ENCODE measurements at regions not wholly inside any gene's neighbourhood (a gene's known extent, or its start where the extent isn't known, plus 50 kb on each side); places are given as distances from the start of the nearest gene placed in this dataset.

DNA sequence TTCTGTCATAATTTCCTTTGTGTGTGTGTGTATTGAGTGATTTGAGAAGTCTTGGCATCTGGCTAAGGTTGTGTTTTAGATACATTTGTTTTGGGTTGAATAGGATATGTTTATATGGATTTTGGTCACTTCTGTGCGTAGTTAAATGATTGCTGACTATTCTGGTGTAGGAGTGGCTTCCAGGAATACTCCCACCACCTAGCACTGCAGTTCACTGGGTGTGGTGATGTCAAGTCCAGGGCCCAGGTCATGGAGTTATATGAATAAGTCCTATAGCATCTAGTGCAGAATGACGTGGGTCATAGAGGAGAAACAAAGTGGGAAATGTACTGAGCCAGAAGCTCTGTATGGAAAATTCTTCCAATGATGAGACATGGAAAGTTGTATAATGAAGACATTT lies 465.4 kb upstream of the CCL2 start:
- DNase-seq = no peak

DNA sequence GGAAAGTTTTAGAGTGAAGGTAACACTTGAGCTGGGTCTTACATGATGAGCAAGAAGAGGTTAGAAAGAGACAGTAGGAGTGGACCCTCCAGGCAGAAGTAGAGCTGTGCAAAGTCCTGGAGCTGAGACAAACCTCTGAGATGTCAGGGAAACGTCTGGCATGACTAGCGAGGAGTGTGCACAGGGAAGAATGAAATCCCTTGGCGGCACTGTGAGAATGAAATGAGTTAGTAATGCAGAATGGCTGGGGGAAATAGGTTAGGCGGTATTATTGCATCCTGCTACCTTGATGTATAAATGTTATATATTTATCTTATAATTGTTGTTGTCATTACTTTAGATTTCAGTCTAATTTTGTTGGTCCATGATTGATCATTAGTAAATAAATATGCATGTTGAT lies 457.9 kb upstream of the CCL2 start:
- DNase-seq = no peak

DNA sequence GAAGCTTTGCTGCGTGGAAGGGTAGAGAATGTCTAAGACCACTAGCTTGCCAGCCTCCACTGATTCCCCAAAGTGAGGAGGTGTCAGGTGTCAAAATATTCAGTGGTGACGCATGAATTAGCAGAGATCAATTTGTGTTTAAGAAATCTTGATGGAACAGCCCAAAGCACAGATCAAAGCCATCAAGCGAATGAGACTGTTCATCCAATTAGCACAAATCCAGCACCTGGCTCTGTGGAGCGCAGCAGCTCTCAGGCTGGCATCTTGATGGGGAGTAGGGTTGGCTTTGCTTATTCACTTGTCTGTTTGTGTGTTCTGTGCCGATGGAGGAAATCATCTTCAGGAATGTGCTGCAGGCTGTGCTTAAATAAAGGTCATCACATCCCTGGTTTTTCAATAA lies 456.8 kb upstream of the CCL2 start:
- DNase-seq = no peak

DNA sequence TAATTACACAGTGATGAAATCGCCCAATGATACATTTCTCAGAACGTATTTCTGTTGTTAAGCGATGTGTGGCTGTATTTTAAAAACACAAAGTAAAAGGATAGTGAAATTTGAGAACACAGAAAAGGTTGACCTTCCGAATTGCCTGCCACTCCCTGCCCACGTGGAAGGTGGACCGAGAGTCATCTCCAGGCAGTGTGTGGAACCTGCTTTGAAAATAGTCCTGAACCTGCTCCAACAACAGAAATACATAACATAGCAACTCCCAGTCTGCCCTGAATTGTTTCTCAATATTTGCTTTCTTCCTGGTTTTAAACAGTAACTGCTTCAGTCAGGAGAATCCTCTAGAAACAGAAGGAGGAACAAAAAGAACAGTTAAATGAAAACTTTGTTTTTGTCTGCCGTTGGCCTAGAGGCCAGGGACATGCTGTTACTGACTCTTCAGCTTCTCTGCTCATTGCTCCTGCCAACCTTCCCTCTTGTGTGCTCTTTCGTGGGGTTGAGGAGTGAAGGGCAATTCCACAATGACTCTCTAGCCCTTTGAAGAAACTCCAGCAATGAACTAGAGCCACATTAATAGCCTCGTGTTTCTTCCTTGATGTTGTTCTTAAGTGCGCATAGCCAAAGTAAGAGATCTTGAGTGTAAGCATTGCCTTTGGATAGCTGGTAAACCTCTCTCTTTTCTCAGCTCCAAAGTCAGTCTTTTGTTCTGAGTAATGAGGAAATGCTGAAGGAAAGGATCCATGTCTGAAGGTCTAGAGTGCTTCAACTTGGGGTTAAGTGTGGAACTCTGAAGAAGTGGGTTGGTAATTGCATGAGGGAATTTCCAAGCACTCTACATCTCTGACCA lies 452.5 kb upstream of the CCL2 start:
- no peak for DNase-seq

DNA sequence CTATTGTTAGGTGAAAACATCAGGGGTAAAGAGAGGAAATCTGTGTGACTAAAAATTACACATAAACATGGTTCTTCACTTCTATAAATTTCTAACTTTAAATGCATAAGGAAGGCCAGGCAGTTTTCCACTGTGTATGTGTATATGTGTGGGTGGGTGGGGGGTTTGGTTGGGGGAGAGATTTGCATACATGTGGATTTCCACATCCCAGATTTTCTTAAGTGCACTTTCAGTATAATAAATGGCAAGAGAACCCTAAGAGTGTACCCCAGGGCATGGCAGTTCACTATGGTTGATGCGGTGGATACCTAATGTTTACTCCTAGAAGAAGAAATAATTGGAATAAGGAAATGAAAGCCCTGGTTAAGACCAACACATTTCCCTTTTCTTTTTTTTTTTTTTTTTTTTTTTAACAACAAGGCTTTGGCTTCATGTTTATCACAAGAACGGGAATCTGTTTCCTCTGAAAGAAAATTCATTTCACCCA lies 451.8 kb upstream of the CCL2 start:
- no peak for DNase-seq

DNA sequence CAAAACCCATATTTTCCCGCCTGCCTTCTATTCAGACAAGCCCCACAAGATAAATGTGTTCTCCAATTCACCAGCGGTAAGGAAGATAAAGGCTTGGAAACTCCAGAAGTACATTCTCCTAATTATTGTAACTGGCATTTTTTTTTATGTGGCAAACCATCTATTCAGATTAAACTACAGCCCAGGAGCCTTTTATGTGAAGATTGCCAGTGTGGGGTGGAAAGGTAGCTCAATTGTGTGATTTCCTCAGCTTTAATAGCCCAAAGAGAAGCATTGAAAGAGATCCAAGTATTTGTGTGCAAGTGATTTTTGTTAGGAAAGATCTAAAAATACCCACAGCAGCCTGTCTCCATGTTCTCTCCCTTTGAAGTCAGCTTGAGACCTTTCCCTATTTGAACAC lies 451.4 kb upstream of the CCL2 start:
- no peak for DNase-seq

DNA sequence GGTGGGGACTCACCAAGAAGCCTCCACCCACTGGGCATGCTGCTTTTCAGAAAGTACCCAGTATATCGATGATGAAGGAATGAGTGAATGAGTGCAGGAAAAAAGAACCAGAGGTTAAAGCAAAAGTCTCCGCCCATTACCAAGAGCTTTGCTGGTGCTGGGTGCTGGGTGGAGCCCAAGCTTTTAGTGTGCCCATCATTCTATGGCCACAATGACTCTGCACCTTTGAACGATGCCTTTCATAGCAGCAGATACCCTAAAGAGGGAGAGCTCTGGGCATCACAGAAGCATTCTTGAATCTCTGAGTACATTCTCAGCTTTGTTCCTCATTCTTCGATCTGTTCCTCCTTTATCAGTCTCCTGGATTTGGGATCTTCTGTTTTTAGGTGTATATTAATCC lies 450.7 kb upstream of the CCL2 start:
- no peak for DNase-seq

DNA sequence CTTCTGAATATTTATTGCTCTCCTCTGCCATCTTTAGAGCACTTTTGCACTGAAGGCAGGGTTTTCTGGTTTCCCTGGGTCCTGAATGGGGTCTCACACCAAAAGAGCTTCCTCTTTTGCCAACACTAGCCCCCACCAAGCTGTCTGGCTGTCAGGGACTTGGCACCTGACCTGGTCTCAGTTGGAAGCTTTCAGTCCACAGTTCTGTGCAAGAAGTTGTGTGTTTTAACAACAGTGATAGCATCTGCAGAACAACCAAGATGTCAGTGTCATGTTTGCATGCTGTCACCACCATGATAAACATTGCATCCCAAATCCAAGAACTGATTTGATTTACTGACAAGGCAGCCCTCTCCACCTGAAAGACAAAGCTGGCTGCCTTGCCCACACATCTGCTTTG lies 448.5 kb upstream of the CCL2 start:
- DNase-seq = no peak

DNA sequence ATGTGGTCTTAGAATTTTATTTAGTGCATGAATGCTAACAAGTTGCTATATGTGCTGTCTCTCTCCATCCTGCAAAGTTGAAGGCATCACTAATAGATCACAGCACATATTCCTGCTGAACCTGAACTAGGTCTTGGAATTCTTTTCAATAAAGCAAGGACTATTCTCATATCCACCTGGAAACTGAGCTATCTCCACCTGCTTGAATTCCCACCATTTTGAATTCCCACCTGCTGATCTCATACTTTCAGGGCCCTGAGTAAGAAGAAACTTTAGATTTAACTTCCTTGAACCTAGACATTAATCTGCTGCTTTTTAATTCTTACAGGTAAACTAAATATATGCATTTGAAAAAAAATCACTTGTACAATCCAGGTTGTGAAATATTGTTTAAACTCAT lies 445.3 kb upstream of the CCL2 start:
- DNase-seq = no peak

DNA sequence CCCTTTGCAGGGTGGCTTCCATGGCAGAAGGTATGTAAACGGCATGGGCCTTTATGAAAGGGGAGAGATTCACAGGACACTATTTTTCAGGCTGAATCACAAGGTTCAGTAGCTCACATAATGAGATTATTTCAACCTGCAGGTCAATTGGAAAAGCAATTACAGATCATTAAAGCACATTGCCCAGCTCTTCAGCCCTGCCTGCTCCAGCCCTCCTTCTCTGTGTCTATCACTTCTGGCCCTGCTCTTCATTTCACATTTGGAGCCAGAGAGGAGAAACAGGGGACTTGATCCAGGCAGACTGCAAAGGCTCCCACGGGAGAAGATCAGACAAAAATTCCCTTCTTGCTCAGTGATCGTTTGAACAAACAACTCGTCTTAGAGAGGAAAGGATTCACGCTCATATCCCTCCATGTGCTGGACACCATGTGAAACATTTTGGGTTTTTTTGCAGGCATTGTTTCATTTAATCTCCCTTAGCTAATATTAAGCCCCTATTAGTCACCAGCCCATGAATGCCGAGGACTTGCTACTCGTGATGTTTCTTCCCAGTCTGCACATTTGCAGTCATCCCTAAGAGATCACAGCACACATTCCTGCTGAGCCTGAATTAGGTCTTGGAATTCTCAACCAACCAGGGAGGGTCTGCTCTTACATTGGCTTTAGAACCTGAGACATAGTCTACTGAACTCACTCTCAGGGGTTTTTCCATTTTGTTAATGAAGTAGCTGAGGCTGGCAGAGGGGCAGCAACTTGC lies 443.9 kb upstream of the CCL2 start:
- DNase-seq = no peak

DNA sequence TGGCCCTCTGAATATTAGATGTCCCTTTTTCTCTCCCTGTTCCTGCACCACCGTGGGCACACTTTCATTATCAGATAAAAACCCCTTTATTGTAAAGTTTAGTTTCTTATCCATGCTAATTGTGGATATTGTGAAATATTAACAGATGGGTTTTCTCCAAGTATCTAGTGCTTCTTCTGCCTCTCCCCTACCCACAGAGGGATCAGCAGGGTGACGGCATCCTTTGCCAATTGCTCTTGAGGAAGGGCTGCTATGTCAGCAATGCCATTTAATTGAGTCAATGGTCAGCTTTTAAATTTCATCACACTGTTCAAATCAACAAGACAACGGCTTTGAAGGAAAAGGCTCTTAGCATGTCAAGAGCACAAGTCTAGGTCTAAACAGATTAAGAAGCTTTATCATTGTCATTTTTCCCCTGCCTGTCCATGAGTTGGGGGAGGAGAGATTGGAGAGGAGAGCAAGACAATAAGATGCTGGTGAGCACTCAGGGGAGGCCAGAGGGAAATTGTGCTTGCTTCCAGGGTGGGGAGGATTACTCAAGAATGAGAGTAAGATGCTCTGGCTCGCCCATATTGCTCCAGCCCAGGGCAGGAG lies 443.0 kb upstream of the CCL2 start:
- no peak for DNase-seq

DNA sequence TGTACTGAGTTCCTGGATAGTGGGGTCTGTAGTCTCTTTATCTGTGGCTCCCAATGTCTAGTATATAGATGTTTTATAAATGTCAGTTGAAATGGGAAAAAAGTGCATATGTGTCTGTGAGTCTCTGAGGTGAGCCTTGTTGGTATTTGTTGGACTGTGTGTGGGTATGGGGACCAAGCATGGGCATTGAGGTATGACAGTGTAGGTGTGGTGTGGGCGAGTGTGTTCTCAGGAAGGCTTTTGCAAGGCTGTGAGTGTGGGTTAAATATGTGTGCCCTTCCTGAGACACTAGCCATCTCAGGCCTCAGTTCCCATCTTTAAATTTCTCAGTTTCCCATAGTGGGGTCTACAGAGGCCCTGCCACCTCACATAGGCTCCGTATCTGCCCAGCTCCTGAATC lies 440.2 kb upstream of the CCL2 start:
- DNase-seq = no peak

DNA sequence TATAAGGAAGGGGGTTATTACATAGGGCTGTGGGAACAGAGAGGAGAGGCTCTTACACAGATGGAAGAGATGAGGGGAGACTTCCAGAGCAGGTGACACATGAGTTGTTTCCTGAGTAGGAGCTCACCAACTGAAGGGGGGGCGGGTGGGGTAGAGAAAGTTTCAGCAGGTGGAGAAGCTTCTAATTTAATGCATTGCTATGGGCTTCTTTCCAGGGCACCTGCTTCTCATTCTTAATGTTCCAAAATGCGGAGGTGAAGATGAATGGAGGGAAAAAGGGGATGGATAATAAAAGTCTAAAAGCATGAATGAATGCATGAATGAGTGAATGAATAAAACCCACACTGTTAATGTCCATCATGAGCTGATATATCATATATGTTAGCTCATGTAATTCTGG lies 439.0 kb upstream of the CCL2 start:
- DNase-seq = no peak

DNA sequence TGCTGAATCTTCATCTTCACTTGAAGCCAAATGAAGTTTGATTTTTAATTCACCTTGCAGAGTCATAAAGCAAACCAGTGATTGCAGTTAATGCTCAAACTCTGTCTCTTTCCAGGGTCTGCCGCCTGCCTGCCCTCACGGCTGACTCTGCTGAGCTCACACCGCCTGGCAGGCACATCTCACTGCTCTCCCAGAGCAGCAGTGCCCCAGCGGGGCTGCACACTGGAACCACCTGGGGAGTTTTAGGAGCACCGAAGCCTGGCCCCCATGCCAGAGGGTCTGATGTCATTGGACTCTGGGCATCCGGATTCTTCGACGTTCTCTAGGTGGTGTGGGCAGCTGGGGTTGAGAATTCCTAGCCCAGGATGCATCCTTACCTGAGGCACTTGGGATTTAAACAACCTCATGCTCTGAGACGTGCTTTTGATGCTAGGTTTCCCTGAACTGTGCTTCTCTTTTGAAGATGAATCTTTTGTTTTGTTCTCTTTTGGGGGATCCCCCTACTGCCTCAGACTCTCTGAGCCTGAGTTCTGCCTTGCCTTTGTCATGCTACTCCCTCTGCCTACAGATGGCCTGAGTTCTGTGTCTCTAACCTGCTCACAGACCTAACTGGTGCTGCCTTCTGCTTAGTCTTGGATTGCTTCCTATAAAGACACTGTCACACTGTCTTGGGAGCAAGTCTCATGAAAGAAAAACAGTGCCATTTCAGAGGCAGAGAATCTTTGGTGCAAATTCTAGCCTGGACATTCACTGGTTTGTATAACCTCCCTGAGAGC lies 438.1 kb upstream of the CCL2 start:
- DNase-seq = no peak

DNA sequence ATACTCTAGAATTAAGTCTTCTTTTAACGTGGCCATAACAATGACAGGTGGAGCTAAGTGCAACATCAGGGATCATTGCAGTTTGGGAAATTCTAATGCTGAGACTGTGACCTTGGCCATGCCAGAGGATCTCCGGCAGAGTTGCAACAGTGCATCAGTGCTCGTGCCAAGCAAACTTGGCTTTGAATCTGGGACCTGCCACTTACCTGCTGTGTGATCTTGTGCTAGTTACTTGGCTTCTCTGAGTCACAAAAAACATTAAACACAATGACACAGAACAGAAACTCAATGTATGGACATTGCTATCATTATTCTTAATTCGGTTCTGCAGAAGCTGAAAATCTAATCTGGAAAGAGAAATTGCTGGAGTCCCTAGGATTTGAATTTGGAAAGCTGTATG lies 435.5 kb upstream of the CCL2 start:
- DNase-seq = no peak

DNA sequence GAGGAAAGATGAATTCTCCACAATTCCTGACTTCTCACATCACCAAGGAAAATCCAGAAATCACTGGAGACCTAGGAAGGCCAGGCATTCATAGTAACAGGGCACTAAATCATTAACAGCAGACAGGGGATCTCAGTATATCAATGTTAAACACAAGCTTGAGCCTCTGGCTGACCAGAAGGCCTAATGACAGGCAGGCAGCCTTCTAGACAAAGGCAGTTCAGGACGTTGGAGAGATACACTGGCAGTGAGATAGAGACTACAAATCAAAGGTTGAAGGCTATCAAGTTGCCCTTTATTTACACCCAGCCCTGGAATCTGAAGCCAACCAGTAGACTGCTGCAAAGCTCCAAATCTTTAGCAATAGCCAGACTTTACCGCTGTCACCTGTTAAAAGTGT lies 422.8 kb upstream of the CCL2 start:
- no peak for DNase-seq

DNA sequence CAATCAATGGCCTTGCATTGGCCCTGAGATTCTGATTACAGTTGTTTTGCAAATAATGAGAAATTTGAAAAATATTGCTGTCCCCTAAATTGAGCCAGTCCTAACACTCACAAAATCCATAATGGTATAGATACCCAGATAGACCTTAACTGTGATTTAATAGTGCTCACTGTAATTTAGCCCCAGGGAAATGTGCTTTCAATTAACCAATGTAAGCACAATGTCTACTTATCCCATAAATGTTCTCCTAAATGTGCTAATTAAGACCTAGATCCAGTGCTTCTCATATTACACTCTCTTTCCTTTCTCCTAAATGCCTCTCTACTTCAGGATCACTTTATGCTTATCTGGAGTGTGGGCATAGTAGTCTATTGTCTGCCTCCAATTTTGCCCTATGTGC lies 417.8 kb upstream of the CCL2 start:
- DNase-seq = no peak

DNA sequence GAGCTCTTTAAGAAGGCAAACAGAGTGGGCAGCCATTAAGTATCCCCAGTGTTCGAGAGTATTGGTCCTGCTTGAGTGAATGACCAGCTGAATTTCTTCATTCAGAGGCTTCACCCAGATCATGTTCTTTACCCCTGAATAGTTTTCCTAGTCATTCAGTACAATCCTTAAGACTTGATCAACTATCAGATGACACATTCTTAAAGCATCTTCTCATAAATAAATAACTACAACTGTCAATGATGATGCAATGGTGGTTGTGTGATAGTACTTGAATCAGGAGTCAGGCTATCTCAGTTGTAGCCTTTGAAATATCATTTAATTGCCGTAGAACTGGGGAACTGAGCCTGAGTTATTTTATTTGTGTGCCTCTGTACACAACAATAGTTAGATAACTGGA lies 416.8 kb upstream of the CCL2 start:
- DNase-seq = no peak

DNA sequence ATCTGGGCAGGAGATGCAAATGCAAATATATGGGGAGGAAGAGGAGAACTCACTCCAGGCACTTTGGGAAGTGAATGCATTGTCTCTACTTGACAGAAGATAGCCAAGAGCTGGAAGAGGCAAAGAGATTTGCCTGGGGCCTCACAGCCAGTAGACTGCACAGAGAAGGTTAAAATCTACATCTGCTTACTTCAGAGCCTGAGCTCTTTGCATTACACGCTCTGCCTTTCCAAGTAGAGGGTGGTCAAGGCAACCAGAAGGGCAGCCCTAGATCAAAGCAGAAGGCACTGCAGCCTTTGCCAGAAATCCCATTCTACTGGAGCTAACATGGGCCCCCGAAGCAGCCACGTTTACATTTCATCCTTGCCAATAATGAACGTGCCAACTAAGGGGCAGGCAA lies 407.2 kb upstream of the CCL2 start:
- DNase-seq = no peak

DNA sequence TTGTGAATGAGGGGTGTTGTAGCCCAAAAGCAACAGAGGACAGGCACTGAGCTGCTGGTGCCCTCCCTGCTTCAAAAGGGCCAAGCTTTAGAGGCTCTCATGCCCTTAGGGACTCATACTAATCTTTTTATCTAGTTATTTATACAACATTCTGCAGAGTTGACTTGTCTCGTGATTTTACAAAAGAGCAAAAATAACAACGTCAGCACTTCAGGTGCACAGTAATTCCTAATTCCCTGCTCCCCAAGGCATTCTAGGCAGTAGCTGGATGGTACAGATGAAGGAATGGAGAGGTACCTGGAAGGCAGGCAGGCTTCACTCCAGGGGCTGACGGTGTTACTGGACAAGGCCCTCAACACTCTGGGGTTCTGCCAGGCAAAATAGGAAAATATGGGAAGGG lies 406.7 kb upstream of the CCL2 start:
- no peak for DNase-seq

DNA sequence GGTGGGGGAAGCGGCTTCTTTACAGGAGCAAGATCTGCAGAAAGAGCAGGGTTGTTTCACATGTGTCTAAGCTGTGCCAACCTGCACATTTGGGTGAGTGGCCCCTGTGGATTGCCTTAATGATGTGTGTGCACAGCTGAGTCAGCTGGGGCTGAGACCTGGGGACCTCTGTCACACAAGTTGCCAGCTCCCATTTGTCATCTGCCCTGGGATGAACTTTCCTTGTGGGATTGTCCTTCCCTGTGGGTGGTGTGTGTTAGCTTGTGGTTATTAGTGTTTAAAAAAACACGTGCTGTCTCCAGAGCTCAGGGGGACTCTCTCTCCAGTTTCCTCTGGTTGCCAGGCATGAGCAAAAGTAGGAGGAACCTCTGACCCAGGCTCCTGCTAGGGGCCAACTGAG lies 400.5 kb upstream of the CCL2 start:
- DNase-seq = no peak

DNA sequence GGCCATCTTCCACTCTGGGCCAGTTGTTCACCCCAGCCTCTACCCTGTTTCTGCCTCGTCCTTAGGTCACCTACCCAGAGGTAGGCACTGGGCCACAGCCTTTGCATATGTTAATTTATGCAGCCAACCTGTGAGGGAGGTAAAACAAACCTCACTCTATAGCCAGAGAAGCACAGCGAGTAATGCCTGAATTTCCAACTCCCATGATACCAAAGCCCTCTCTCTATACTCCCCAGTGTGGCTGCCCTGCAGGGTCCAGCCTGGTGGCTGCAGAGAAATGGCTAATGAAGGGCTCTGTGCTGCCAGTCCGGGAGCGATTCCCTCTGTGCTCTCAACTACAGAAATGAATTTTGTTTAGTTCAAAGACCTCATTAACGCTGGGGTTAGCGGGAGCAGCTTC lies 397.0 kb upstream of the CCL2 start:
- DNase-seq = no peak

DNA sequence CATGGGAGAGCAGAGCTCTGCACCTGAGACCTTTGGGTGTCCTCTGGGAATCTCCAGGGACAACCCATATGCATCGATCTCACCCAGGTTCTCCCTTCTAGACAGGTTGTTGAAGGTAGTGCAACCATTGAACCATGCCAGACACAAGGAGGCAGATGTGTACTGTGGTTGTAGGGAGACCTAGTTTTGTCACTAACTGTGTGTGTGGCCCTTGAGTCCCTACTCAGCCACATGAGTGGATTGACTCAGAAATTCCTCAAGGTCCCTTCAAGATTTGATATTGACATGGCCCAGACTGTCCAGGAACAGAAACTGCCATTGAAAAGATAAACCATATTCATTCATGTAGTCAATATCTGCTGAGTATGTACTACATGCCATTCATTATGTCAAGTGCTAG lies 396.4 kb upstream of the CCL2 start:
- no peak for DNase-seq

Measured in Kasumi-1 (cell line).